NB4 (cell line): ENCODE measurements at regions not wholly inside any gene's neighbourhood (a gene's known extent, or its start where the extent isn't known, plus 50 kb on each side); places are given as distances from the start of the nearest gene placed in this dataset.

ENCODE experiments used
- POLR2A ChIP-seq: IDR thresholded peaks from 2 replicates; pipeline ENCODE4 v1.6.1; 2011; ENCODE audit warnings: mild to moderate bottlenecking; ENCODE audit not compliant: insufficient read length; ENCODE audit errors: extremely low read depth
- TF ChIP-seq, protein P1 (sequence below): IDR thresholded peaks from one replicate; pipeline ENCODE4 v1.5.1; 2012; ENCODE audit warnings: low read depth, low read length
- TF ChIP-seq, protein P2 (sequence below): IDR thresholded peaks from 2 replicates; pipeline ENCODE4 v1.6.1; 2011; ENCODE audit warnings: low read depth, low read length

DNA sequence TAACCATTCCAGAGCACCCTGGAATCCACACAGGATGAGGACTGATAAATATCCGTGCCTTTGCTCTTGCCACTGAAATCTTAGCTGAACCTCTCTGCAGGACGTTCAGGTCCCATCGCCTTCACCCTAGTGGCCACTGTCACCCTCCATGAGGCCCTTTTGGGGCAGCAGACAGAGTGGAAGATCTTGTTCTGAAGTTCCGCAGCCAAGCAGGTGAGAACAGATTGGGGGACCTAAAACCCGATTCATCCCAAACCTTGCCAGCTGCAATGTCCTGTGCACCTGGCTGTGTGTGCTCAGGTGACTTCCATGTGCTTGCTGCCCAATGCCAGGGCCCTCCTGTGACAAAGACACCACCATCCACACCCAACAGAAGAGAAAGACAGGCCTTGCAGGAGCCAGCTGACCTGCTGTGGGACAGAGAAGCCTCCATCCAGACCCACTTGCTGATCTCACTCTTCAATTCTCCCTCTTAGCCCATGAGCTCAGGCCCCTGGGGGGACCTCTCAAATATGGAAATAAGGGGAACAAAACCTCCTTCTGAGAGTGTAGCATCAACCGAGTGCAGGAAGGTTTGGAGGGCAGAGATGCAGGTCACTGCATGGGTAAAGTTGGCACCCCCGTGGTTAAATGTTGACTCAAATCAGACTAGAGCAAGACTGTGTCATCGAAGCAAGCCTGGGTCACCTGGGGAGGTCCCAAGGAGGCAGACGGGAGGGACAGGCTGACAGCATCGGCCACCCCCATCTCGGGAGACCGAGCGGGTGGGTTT lies 308.7 kb upstream of the DIO3 start:
- TF ChIP-seq POLR2A, result no peak
- TF ChIP-seq, protein P1, sequence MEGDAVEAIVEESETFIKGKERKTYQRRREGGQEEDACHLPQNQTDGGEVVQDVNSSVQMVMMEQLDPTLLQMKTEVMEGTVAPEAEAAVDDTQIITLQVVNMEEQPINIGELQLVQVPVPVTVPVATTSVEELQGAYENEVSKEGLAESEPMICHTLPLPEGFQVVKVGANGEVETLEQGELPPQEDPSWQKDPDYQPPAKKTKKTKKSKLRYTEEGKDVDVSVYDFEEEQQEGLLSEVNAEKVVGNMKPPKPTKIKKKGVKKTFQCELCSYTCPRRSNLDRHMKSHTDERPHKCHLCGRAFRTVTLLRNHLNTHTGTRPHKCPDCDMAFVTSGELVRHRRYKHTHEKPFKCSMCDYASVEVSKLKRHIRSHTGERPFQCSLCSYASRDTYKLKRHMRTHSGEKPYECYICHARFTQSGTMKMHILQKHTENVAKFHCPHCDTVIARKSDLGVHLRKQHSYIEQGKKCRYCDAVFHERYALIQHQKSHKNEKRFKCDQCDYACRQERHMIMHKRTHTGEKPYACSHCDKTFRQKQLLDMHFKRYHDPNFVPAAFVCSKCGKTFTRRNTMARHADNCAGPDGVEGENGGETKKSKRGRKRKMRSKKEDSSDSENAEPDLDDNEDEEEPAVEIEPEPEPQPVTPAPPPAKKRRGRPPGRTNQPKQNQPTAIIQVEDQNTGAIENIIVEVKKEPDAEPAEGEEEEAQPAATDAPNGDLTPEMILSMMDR, result no peak
- TF ChIP-seq, protein P2, sequence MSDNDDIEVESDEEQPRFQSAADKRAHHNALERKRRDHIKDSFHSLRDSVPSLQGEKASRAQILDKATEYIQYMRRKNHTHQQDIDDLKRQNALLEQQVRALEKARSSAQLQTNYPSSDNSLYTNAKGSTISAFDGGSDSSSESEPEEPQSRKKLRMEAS, result no peak
